Mesendoderm (in vitro differentiated cells): ENCODE measurements at regions not wholly inside any gene's neighbourhood (a gene's known extent, or its start where the extent isn't known, plus 50 kb on each side); places are given as distances from the start of the nearest gene placed in this dataset.

Experiments used
- DNase-seq: peaks from one replicate; pipeline ENCODE4 v3.0.0; 2013
- H2AK5ac ChIP-seq: 2 replicates; pipeline ENCODE4 v1.6.1; 2013; ENCODE audit warnings: low read length, inconsistent platforms
- H2BK120ac ChIP-seq: 2 replicates; pipeline ENCODE4 v1.6.1; 2013; ENCODE audit warnings: low read depth, mild to moderate bottlenecking, low read length, moderate library complexity, mixed read lengths
- H2BK15ac ChIP-seq: replicated peaks from 2 replicates; pipeline ENCODE4 v1.6.1; 2013; ENCODE audit warnings: low read depth, mild to moderate bottlenecking, moderate library complexity
- H2BK5ac ChIP-seq: 2 replicates; pipeline ENCODE4 v1.6.1; 2013; ENCODE audit warnings: low read length, inconsistent platforms
- H3K18ac ChIP-seq: 2 replicates; pipeline ENCODE4 v1.6.1; 2013; ENCODE audit warnings: mild to moderate bottlenecking, low read length, mixed read lengths
- H3K23ac ChIP-seq: one replicate; pipeline ENCODE4 v1.6.1; 2013; ENCODE audit warnings: low read length
- H3K27ac ChIP-seq: 2 replicates; pipeline ENCODE4 v1.5.1; 2013; ENCODE audit warnings: low read depth, mild to moderate bottlenecking, inconsistent platforms, low read length, moderate library complexity
- H3K27me3 ChIP-seq: 2 replicates; pipeline ENCODE4 v1.6.1; 2013; ENCODE audit warnings: low read length, control low read depth, mild to moderate bottlenecking, inconsistent platforms; ENCODE audit not compliant: insufficient read depth, poor library complexity
- H3K36me3 ChIP-seq: 2 replicates; pipeline ENCODE4 v1.6.1; 2013; ENCODE audit warnings: low read length, inconsistent platforms; ENCODE audit not compliant: control insufficient read depth, insufficient read depth
- H3K4ac ChIP-seq: one replicate; pipeline ENCODE4 v1.6.1; 2013; ENCODE audit warnings: low read depth, mild to moderate bottlenecking, low read length, moderate library complexity
- H3K4me1 ChIP-seq: 2 replicates; pipeline ENCODE4 v1.6.1; 2013; ENCODE audit warnings: low read depth, low read length, inconsistent platforms; ENCODE audit not compliant: control insufficient read depth
- H3K4me2 ChIP-seq: 2 replicates; pipeline ENCODE4 v1.6.1; 2013; ENCODE audit warnings: low read length
- H3K4me3 ChIP-seq: 2 replicates; pipeline ENCODE4 v1.5.1; 2013; ENCODE audit warnings: mild to moderate bottlenecking, low read length
- H3K56ac ChIP-seq: one replicate; pipeline ENCODE4 v1.6.1; 2013; ENCODE audit warnings: low read length
- H3K79me1 ChIP-seq: 2 replicates; pipeline ENCODE4 v1.6.1; 2013; ENCODE audit warnings: low read length, inconsistent platforms
- H3K79me2 ChIP-seq: 2 replicates; pipeline ENCODE4 v1.6.1; 2013; ENCODE audit warnings: mild to moderate bottlenecking, low read length; ENCODE audit not compliant: control insufficient read depth, insufficient read depth
- H3K9ac ChIP-seq: 2 replicates; pipeline ENCODE4 v1.6.1; 2013; ENCODE audit warnings: low read length, inconsistent platforms
- H4K5ac ChIP-seq: one replicate; pipeline ENCODE4 v1.6.1; 2013; ENCODE audit warnings: low read length
- H4K8ac ChIP-seq: one replicate; pipeline ENCODE4 v1.6.1; 2013; ENCODE audit warnings: low read depth, mild to moderate bottlenecking, control low read depth, low read length, moderate library complexity
- WGBS: extraction: QIAGEN DNeasy Blood & Tissue Kit; methylation state at CpG from one replicate; pipeline ENCODE4 v1.1.7; 2013; ENCODE audit warnings: low lambda C conversion rate, missing lambda C conversion rate; ENCODE audit not compliant: insufficient coverage; ENCODE audit errors: extremely low coverage; 5-methylcytosine and 5-hydroxymethylcytosine counted together

DNA sequence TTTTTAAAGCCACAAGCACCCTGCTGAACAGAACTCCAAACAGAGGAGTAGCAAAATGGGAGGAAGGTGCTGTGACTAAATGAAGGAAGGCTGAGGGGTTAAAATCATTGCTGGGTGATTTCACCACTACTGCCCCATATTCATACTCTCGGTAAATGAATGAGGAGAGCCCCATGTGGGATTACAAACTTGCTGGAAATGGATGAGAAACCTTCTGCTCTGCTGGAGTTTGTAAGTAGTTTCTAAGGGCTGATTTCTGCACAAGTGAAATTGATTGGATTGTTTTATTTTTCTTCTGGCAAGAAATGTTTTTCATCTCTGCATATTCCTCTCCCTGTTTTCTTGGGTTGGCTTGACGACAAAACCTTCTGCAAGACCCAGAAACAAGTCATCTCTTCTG is 533.5 kb upstream of the MMS22L start:
- Histone ChIP-seq H3K4me1 (peaks cover 2% of the 10 kb centered on the region), H2AK5ac (no peak overlapping the region), H3K4me2 (no peak overlapping the region), H4K5ac (no peak overlapping the region), H3K56ac (no peak overlapping the region), H2BK120ac (no peak overlapping the region), H4K8ac (no peak overlapping the region), H3K4ac (no peak overlapping the region), H3K36me3 (no peaks in the 10 kb centered on the region), H3K4me3 (no peak overlapping the region), H3K18ac (no peak overlapping the region), H3K23ac (no peak overlapping the region), H3K79me2 (no peaks in the 10 kb centered on the region), H2BK5ac (no peak overlapping the region), H2BK15ac (no peak overlapping the region), H3K79me1 (no peaks in the 10 kb centered on the region), H3K27ac (no peak overlapping the region), H3K27me3 (no peaks in the 10 kb centered on the region), H3K9ac (no peak overlapping the region)
- no CpG with 5 or more reads among the region's 2 CpGs for WGBS
- DNase-seq = no peak

- Histone ChIP-seq H3K4me3 (no peak overlapping the region), H3K79me1 (no peaks in the 10 kb centered on the region), H4K8ac (no peak overlapping the region), H3K56ac (no peak overlapping the region), H3K27ac (no peak overlapping the region), H3K9ac (no peak overlapping the region), H3K36me3 (no peaks in the 10 kb centered on the region), H3K4me2 (no peak overlapping the region), H3K79me2 (no peaks in the 10 kb centered on the region), H3K4me1 (peaks cover 2% of the 10 kb centered on the region), H3K4ac (no peak overlapping the region), H2BK120ac (no peak overlapping the region), H2BK5ac (no peak overlapping the region), H3K27me3 (no peaks in the 10 kb centered on the region), H3K23ac (no peak overlapping the region), H4K5ac (no peak overlapping the region), H2AK5ac (no peak overlapping the region), H2BK15ac (no peak overlapping the region), H3K18ac (no peak overlapping the region)
- DNase-seq = no peak
- whole genome bisulfite sequencing = no CpG with 5 or more reads among the region's 3 CpGs
Observed at GRCh38 chr6:97819710-97820109, 536.7 kb upstream of the MMS22L start.

- no peak overlapping the region for H2BK15ac ChIP-seq
- WGBS = no CpG with 5 or more reads among the region's 5 CpGs
- H3K4me1 ChIP-seq = peaks cover under 1% of the 10 kb centered on the region
Observed at GRCh38 chr6:97820400-97820799, 537.4 kb upstream of the MMS22L start.

GRCh38 chr6:97822632-97823031 is 539.6 kb upstream of the MMS22L start:
- H3K36me3 ChIP-seq = no peaks in the 10 kb centered on the region
- H2AK5ac ChIP-seq = no peak overlapping the region
- no peak overlapping the region for H4K5ac ChIP-seq
- no peak overlapping the region for H3K4ac ChIP-seq
- no peak overlapping the region for H3K56ac ChIP-seq
- WGBS = no CpG with 5 or more reads among the region's 2 CpGs
- H3K27ac ChIP-seq = no peak overlapping the region
- H4K8ac ChIP-seq = no peak overlapping the region
- H3K79me2 ChIP-seq = no peaks in the 10 kb centered on the region
- no peak overlapping the region for H2BK15ac ChIP-seq
- H3K23ac ChIP-seq = no peak overlapping the region
- H3K18ac ChIP-seq = no peak overlapping the region
- no peaks in the 10 kb centered on the region for H3K79me1 ChIP-seq
- H3K4me3 ChIP-seq = no peak overlapping the region
- no peak overlapping the region for H3K9ac ChIP-seq
- H2BK120ac ChIP-seq = no peak overlapping the region
- no peaks in the 10 kb centered on the region for H3K27me3 ChIP-seq
- H3K4me1 ChIP-seq = no peaks in the 10 kb centered on the region
- no peak overlapping the region for H2BK5ac ChIP-seq
- no peak overlapping the region for H3K4me2 ChIP-seq
- DNase-seq = no peak

More at GRCh38 chr6:97820400-97820799, 537.4 kb upstream of the MMS22L start:
- peak overlapping the region; percentile 9 for H2BK120ac ChIP-seq
- no peak overlapping the region for H3K4me2 ChIP-seq
- no peaks in the 10 kb centered on the region for H3K79me1 ChIP-seq
- H3K4ac ChIP-seq = no peak overlapping the region
- no peak overlapping the region for H4K5ac ChIP-seq
- no peaks in the 10 kb centered on the region for H3K27me3 ChIP-seq
- no peak for DNase-seq
- no peak overlapping the region for H3K23ac ChIP-seq
- H4K8ac ChIP-seq = no peak overlapping the region
- no peak overlapping the region for H3K9ac ChIP-seq
- H3K79me2 ChIP-seq = no peaks in the 10 kb centered on the region
- H2AK5ac ChIP-seq = no peak overlapping the region
- H3K56ac ChIP-seq = no peak overlapping the region
- no peak overlapping the region for H3K27ac ChIP-seq
- no peak overlapping the region for H2BK5ac ChIP-seq
- H3K4me3 ChIP-seq = no peak overlapping the region
- no peak overlapping the region for H3K18ac ChIP-seq
- H3K36me3 ChIP-seq = no peaks in the 10 kb centered on the region

GRCh38 chr6:97841763-97842162 is 558.7 kb upstream of the MMS22L start:
- Histone ChIP-seq H3K4me3 (no peak overlapping the region), H3K4ac (no peak overlapping the region), H3K27ac (no peak overlapping the region), H3K36me3 (no peaks in the 10 kb centered on the region), H3K79me2 (no peaks in the 10 kb centered on the region), H4K5ac (no peak overlapping the region), H2AK5ac (no peak overlapping the region), H3K4me1 (no peaks in the 10 kb centered on the region), H3K4me2 (no peak overlapping the region), H2BK5ac (no peak overlapping the region), H3K23ac (no peak overlapping the region), H4K8ac (no peak overlapping the region), H3K9ac (no peak overlapping the region), H3K18ac (no peak overlapping the region), H3K27me3 (no peaks in the 10 kb centered on the region), H3K56ac (no peak overlapping the region), H3K79me1 (no peaks in the 10 kb centered on the region), H2BK120ac (no peak overlapping the region), H2BK15ac (no peak overlapping the region)
- DNase-seq = no peak
- WGBS = no CpG with 5 or more reads among the region's 3 CpGs

- Histone ChIP-seq H3K36me3 (no peaks in the 10 kb centered on the region), H3K4me3 (no peak overlapping the region), H3K79me1 (no peaks in the 10 kb centered on the region), H3K4me2 (no peak overlapping the region), H3K27ac (no peak overlapping the region), H2AK5ac (no peak overlapping the region), H4K8ac (no peak overlapping the region), H3K4ac (no peak overlapping the region), H3K18ac (no peak overlapping the region), H3K56ac (no peak overlapping the region), H3K9ac (no peak overlapping the region), H2BK5ac (no peak overlapping the region), H3K4me1 (no peaks in the 10 kb centered on the region), H3K23ac (no peak overlapping the region), H2BK15ac (no peak overlapping the region), H4K5ac (no peak overlapping the region), H2BK120ac (no peak overlapping the region), H3K79me2 (no peaks in the 10 kb centered on the region), H3K27me3 (no peaks in the 10 kb centered on the region)
- WGBS = no CpG with 5 or more reads among the region's 2 CpGs
- no peak for DNase-seq
Observed at GRCh38 chr6:97842521-97842920, 559.5 kb upstream of the MMS22L start.
